CD4-positive, alpha-beta T cell (primary cell): ENCODE measurements at regions not wholly inside any gene's neighbourhood (a gene's known extent, or its start where the extent isn't known, plus 50 kb on each side); places are given as distances from the start of the nearest gene placed in this dataset.

Experiments used
- ATAC-seq: fragments of 200-7000 bp; cut with Tn5 transposase; one replicate; pipeline ENCODE4 v1.10.0; 2022; ENCODE audit warnings: mild to moderate bottlenecking; ENCODE audit not compliant: poor library complexity
- CTCF ChIA-PET: fragments of 350-600 bp; sonication (Branson Sonifier 250); formaldehyde crosslinking; loops from one replicate; lab custom pipeline; 2021; ENCODE audit warnings: antibody characterized with exemption, inconsistent platforms; lab: Charles Lee
- POLR2A ChIA-PET: fragments of 350-600 bp; sonication (Branson Sonifier 250); formaldehyde crosslinking; loops from one replicate; lab custom pipeline; 2021; ENCODE audit warnings: antibody characterized with exemption, inconsistent platforms; lab: Charles Lee
- DNase-seq, 14 experiments: peaks; one replicate each; pipeline ENCODE4 v3.0.0-alpha.2; 2013 to 2020; ENCODE audit warnings: mixed read lengths in 2 of 14
- H3K27ac ChIP-seq, 2 donors: one replicate each; pipeline versions ENCODE4 v1.5.1 to v1.7.0; 2013; ENCODE audit warnings: low read length in 2 of 2, low read depth in 1 of 2, mild to moderate bottlenecking in 1 of 2
- H3K27me3 ChIP-seq, 2 experiments: 1 replicate in 1 of 2; 2 replicates in 1 of 2; pipeline versions ENCODE4 v1.6.1 to v1.7.0; 2013; ENCODE audit warnings: low read length in 2 of 2, control low read depth in 1 of 2, mild to moderate bottlenecking in 1 of 2, moderate library complexity in 1 of 2; ENCODE audit not compliant: insufficient read depth in 2 of 2, control insufficient read depth in 1 of 2
- H3K36me3 ChIP-seq: one replicate; pipeline ENCODE4 v1.6.1; 2013; ENCODE audit warnings: low read length, control low read depth; ENCODE audit not compliant: insufficient read depth
- H3K4me1 ChIP-seq: one replicate; pipeline ENCODE4 v1.6.1; 2013; ENCODE audit warnings: low read length, control low read depth; ENCODE audit not compliant: insufficient read depth
- H3K4me3 ChIP-seq: one replicate; pipeline ENCODE4 v1.5.1; 2013; ENCODE audit warnings: mild to moderate bottlenecking, low read length, moderate library complexity
- H3K9me3 ChIP-seq, 2 experiments: 1 replicate in 1 of 2; 2 replicates in 1 of 2; pipeline versions ENCODE4 v1.6.1 to v1.7.0; 2013; ENCODE audit warnings: low read length in 2 of 2, mild to moderate bottlenecking in 2 of 2, control low read depth in 1 of 2, moderate library complexity in 1 of 2; ENCODE audit not compliant: control insufficient read depth in 1 of 2, insufficient read depth in 1 of 2
- H3K27ac Mint-ChIP-seq: one replicate; pipeline ENCODE4 v1.8.0; 2020; ENCODE audit warnings: mixed read lengths
- H3K27me3 Mint-ChIP-seq: one replicate; pipeline ENCODE4 v1.8.0; 2021; ENCODE audit warnings: mixed read lengths
- H3K36me3 Mint-ChIP-seq: one replicate; pipeline ENCODE4 v1.8.0; 2021; ENCODE audit warnings: low read depth, mixed read lengths
- H3K4me1 Mint-ChIP-seq: one replicate; pipeline ENCODE4 v1.8.0; 2021; ENCODE audit warnings: low read depth, mixed read lengths
- H3K4me3 Mint-ChIP-seq: one replicate; pipeline ENCODE4 v1.8.0; 2020; ENCODE audit warnings: mild to moderate bottlenecking, mixed read lengths
- H3K9me3 Mint-ChIP-seq: one replicate; pipeline ENCODE4 v1.8.0; 2020; ENCODE audit warnings: mixed read lengths
- CTCF ChIP-seq: fragments of 200-600 bp; IDR thresholded peaks from one replicate; pipeline ENCODE4 v1.8.0; 2022; ENCODE audit warnings: antibody characterized with exemption, mild to moderate bottlenecking
- intact Hi-C, 2 experiments: fragments of 100-400 bp; cut with DNase I in 1 of 2; cut with micrococcal nuclease in 1 of 2; formaldehyde crosslinking; loops; one replicate each; pipeline versions ENCODE4 v1.15.1 to v1.9.0; 2023 to 2025; cut with DNase I, micrococcal nuclease

DNA sequence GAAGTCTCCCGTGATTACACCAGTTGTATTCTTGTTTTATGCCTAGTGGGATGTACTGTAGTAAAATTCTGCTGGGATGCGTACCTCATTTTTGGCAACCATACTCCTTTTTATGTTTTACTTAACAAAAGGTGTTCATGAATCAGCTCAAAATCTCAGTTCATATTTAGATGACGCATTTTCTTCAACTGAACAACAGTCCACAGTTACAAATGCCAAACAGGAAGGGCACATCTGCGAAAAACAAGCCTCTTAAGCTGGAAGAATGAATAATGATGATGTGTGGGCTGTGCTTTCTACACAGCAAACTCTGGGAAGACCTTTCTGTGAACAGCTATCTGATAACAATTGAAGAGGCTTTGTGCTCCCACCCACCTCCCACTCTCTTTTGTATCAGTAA, 68.4 kb upstream of the NRBF2 start:
- Mint-ChIP-seq H3K27ac (no peak overlapping the region), H3K4me1 (peaks cover 4% of the 10 kb centered on the region), H3K4me3 (no peak overlapping the region), H3K9me3 (no peaks in the 10 kb centered on the region), H3K27me3 (peaks cover 65% of the 10 kb centered on the region), H3K36me3 (no peaks in the 10 kb centered on the region)
- ATAC-seq (no peak), DNase-seq (no peak)
- H3K27me3 ChIP-seq = peaks cover 0 to 21% of the 10 kb centered on the region in 2 experiments
- no peak overlapping the region for H3K4me3 ChIP-seq
- H3K36me3 ChIP-seq = no peaks in the 10 kb centered on the region
- ChIA-PET CTCF (interaction anchor here (1.6 kb wide), 1 partner anchor 19 kb away, joined by 5 read pairs; no protein-coding TSS in a partner anchor), POLR2A (no interaction called here)
- H3K4me1 ChIP-seq = no peaks in the 10 kb centered on the region
- no peaks in the 10 kb centered on the region for H3K9me3 ChIP-seq
- intact Hi-C loops = no loop called here
- H3K27ac ChIP-seq = no peak overlapping the region
- TF ChIP-seq CTCF = no peak

- no peak overlapping the region for H3K27ac ChIP-seq
- no peak for DNase-seq
- Mint-ChIP-seq H3K4me1 (no peaks in the 10 kb centered on the region), H3K27ac (no peak overlapping the region), H3K27me3 (peaks cover 20% of the 10 kb centered on the region), H3K36me3 (no peaks in the 10 kb centered on the region), H3K4me3 (no peak overlapping the region), H3K9me3 (no peaks in the 10 kb centered on the region)
- no peak for TF ChIP-seq CTCF
- H3K36me3 ChIP-seq = no peaks in the 10 kb centered on the region
- no peaks in the 10 kb centered on the region for H3K9me3 ChIP-seq
- no peak for ATAC-seq
- no peak overlapping the region for H3K4me3 ChIP-seq
- ChIA-PET CTCF (no interaction called here), POLR2A (no interaction called here)
- no peaks in the 10 kb centered on the region for H3K4me1 ChIP-seq
- intact Hi-C loops = no loop called here
- H3K27me3 ChIP-seq = no peaks in the 10 kb centered on the region
Observed at GRCh38 chr10:63058236-63058635, 74.9 kb upstream of the NRBF2 start.

DNA sequence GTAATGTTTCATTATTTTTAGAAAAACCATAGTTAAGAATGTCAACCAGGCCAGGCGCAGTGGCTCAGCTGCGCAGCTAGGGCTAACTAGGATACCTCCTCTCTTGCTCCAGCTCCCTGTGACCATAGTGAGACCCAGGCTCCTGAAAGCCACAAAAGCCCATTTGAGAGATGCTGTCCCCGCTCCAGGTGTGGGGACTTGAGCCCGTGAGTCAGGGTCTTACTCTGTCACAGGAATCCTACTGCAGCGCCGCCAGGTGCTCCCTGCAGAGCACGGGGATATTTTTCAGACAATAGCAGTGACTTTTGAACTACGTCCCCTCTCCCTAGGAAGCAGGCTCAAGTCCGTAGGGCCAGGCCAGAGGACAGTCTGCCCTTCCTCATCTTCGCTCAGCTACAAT, 75.6 kb upstream of the NRBF2 start:
- no peaks in the 10 kb centered on the region for H3K36me3 ChIP-seq

More for the DNA sequence above, 75.6 kb upstream of the NRBF2 start:
- no peak for TF ChIP-seq CTCF
- intact Hi-C loops = no loop called here
- Histone ChIP-seq H3K27me3 (no peaks in the 10 kb centered on the region), H3K4me1 (no peaks in the 10 kb centered on the region), H3K4me3 (no peak overlapping the region), H3K27ac (no peak overlapping the region), H3K9me3 (no peaks in the 10 kb centered on the region)
- Mint-ChIP-seq H3K4me1 (no peaks in the 10 kb centered on the region), H3K9me3 (no peaks in the 10 kb centered on the region), H3K27ac (no peak overlapping the region), H3K27me3 (peaks cover 18% of the 10 kb centered on the region), H3K36me3 (no peaks in the 10 kb centered on the region), H3K4me3 (no peak overlapping the region)
- DNase-seq = no peak
- ChIA-PET CTCF (no interaction called here), POLR2A (no interaction called here)
- no peak for ATAC-seq
